ENCODE measurements at regions not wholly inside any gene's neighbourhood (a gene's known extent, or its start where the extent isn't known, plus 50 kb on each side); places are given as distances from the start of the nearest gene placed in this dataset.

- TF ChIP-seq CTCF (optimal IDR thresholded peaks at IDR 0.05 in 1 of 3, IDR thresholded peaks at IDR 0.05 in 1 of 3, conservative IDR thresholded peaks at IDR 0.05 in 1 of 3; ENCODE audit: extremely low read depth in 1 of 3, insufficient read depth in 2 of 3, low read length in 3 of 3) = no peak
- TF ChIP-seq EZH2 (IDR thresholded peaks at IDR 0.05; ENCODE audit: low read length) = no peak
Measured at GRCh38 chr5:104904561-104904960, 1342.0 kb upstream of the NUDT12 start.
